OCI-LY7 (cell line): ENCODE measurements at regions not wholly inside any gene's neighbourhood (a gene's known extent, or its start where the extent isn't known, plus 50 kb on each side); places are given as distances from the start of the nearest gene placed in this dataset.

Experiments
- BruUV-seq: library from RNA; stranded (reverse); fragments of 400-500 nt; replicated peaks from 2 replicates; lab custom pipeline; 2021; lab: Mats Ljungman, UMichigan
- CTCF ChIA-PET: fragments of 300-600 bp; sonication (Branson Sonifier 250); formaldehyde crosslinking; loops from one replicate; lab custom pipeline; 2022; ENCODE audit warnings: antibody characterized with exemption; ENCODE audit not compliant: unreplicated experiment; lab: Charles Lee
- POLR2A ChIA-PET: fragments of 300-600 bp; sonication (Branson Sonifier 250); formaldehyde crosslinking; loops from one replicate; lab custom pipeline; 2022; ENCODE audit warnings: antibody characterized with exemption; lab: Charles Lee
- DNase-seq: peaks from one replicate; pipeline ENCODE4 v3.0.0-alpha.2; 2015; ENCODE audit warnings: low spot score
- H2AFZ ChIP-seq: fragments of 200-600 bp; sonication (generic), shearing (Covaris generic); 2 replicates; pipeline ENCODE4 v1.6.1; 2014; ENCODE audit warnings: mild to moderate bottlenecking, antibody characterized with exemption, low read length, moderate library complexity
- H3K27ac ChIP-seq: fragments of 200-600 bp; sonication (generic); 2 replicates; pipeline ENCODE4 v1.5.1; 2014; ENCODE audit warnings: mixed run types, low read depth, mild to moderate bottlenecking, moderate library complexity, low read length, inconsistent platforms; ENCODE audit not compliant: poor library complexity, severe bottlenecking
- H3K36me3 ChIP-seq: fragments of 200-600 bp; sonication (generic); 2 replicates; pipeline ENCODE4 v1.6.1; 2014; ENCODE audit warnings: mild to moderate bottlenecking, antibody characterized with exemption, low read length, moderate library complexity, mixed read lengths; ENCODE audit not compliant: insufficient read depth
- H3K4me1 ChIP-seq: fragments of 200-600 bp; sonication (generic); 2 replicates; pipeline ENCODE4 v1.5.1; 2014; ENCODE audit warnings: mild to moderate bottlenecking, low read length; ENCODE audit not compliant: insufficient read depth, poor library complexity, severe bottlenecking
- H3K4me2 ChIP-seq: fragments of 200-600 bp; sonication (generic); 2 replicates; pipeline ENCODE4 v1.6.1; 2014; ENCODE audit warnings: mild to moderate bottlenecking, low read length
- H3K4me3 ChIP-seq: fragments of 200-600 bp; sonication (generic); 2 replicates; pipeline ENCODE4 v1.5.1; 2014; ENCODE audit warnings: mild to moderate bottlenecking, low read depth, low read length; ENCODE audit not compliant: poor library complexity, severe bottlenecking
- H3K79me2 ChIP-seq: fragments of 200-600 bp; sonication (generic); 2 replicates; pipeline ENCODE4 v1.6.1; 2016; ENCODE audit warnings: low read depth, mild to moderate bottlenecking, low read length, moderate library complexity, mixed read lengths; ENCODE audit not compliant: insufficient read depth
- H3K9me2 ChIP-seq: fragments of 200-600 bp; sonication (generic); 2 replicates; pipeline ENCODE4 v1.6.1; 2016; ENCODE audit warnings: mild to moderate bottlenecking, low read length, mixed read lengths; ENCODE audit not compliant: insufficient read depth
- H3K9me3 ChIP-seq: fragments of 200-600 bp; sonication (generic); 2 replicates; pipeline ENCODE4 v1.6.1; 2014; ENCODE audit warnings: mild to moderate bottlenecking, mixed run types, low read length, mixed read lengths
- H4K20me1 ChIP-seq: fragments of 200-600 bp; sonication (generic); 2 replicates; pipeline ENCODE4 v1.6.1; 2014; ENCODE audit warnings: mild to moderate bottlenecking, antibody characterized with exemption, low read length, moderate library complexity, mixed read lengths; ENCODE audit not compliant: insufficient read depth
- CTCF ChIP-seq: fragments of 200-600 bp; sonication (generic); conservative IDR thresholded peaks from 2 replicates; pipeline ENCODE4 v1.5.1; 2014; ENCODE audit warnings: mild to moderate bottlenecking, antibody characterized with exemption, low read length, moderate library complexity, mixed read lengths
- EZH2phosphoT487 ChIP-seq: fragments of 200-600 bp; sonication (generic); IDR thresholded peaks from 2 replicates; pipeline ENCODE4 v1.6.1; 2018; ENCODE audit warnings: low read depth, borderline replicate concordance, mild to moderate bottlenecking, mixed run types, antibody characterized with exemption, low read length, moderate library complexity, mixed read lengths
- intact Hi-C: fragments of 100-400 bp; cut with micrococcal nuclease; formaldehyde crosslinking; loops from one replicate; pipeline ENCODE4 v1.10.0; 2022; ENCODE audit not compliant: unreplicated experiment

- DNase-seq, result no peak
- no peak overlapping the region for H2AFZ ChIP-seq
- no peaks in the 10 kb centered on the region for H3K4me1 ChIP-seq
- no peak overlapping the region for H3K4me3 ChIP-seq
- H3K9me3 ChIP-seq, result no peaks in the 10 kb centered on the region
- H3K79me2 ChIP-seq, result no peaks in the 10 kb centered on the region
- H3K4me2 ChIP-seq, result no peak overlapping the region
- TF ChIP-seq EZH2phosphoT487 (no peak), CTCF (no peak)
- H3K27ac ChIP-seq, result no peak overlapping the region
- H3K36me3 ChIP-seq, result no peaks in the 10 kb centered on the region
- ChIA-PET CTCF (no interaction called here), POLR2A (no interaction called here)
- intact Hi-C loops, result no loop called here
- H4K20me1 ChIP-seq, result no peaks in the 10 kb centered on the region
- H3K9me2 ChIP-seq, result no peaks in the 10 kb centered on the region
- BruUV-seq, result no TSS peak
These were observed 72.5 kb upstream of the KCNMA1 start for GRCh38 chr10:77710081-77710551.

GRCh38 chr10:77707570-77707969 is 70.0 kb upstream of the KCNMA1 start:
- intact Hi-C loops, result no loop called here

More at GRCh38 chr10:77707570-77707969, 70.0 kb upstream of the KCNMA1 start:
- no TSS peak for BruUV-seq
- no peaks in the 10 kb centered on the region for H3K9me2 ChIP-seq
- ChIA-PET CTCF (no interaction called here), POLR2A (no interaction called here)
- DNase-seq, result no peak
- no peak overlapping the region for H3K4me2 ChIP-seq
- H3K4me3 ChIP-seq, result no peak overlapping the region
- H4K20me1 ChIP-seq, result no peaks in the 10 kb centered on the region
- no peaks in the 10 kb centered on the region for H3K9me3 ChIP-seq
- H3K27ac ChIP-seq, result no peak overlapping the region
- H3K36me3 ChIP-seq, result no peaks in the 10 kb centered on the region
- TF ChIP-seq EZH2phosphoT487, result no peak
- no peak for TF ChIP-seq CTCF
- H2AFZ ChIP-seq, result no peak overlapping the region
- no peaks in the 10 kb centered on the region for H3K4me1 ChIP-seq
- no peaks in the 10 kb centered on the region for H3K79me2 ChIP-seq
